Stimulated activated CD4-positive, alpha-beta T cell treated with anti-CD3 and anti-CD28 coated beads, Interleukin-1b, Interleukin-23, amount 100 ng/mL, for 24 hours (primary cell): ENCODE measurements at regions not wholly inside any gene's neighbourhood (a gene's known extent, or its start where the extent isn't known, plus 50 kb on each side); places are given as distances from the start of the nearest gene placed in this dataset.

Source experiments
- DNase-seq, 4 experiments: peaks; one replicate each; pipeline ENCODE4 v3.0.0-alpha.2; 2020; ENCODE audit warnings: low read depth in 4 of 4, low spot score in 1 of 4

GRCh38 chr6:166050559-166050958, 117.1 kb downstream of the TBXT start:
- no peak for DNase-seq

GRCh38 chr6:166046982-166047381, 120.7 kb downstream of the TBXT start:
- no peak for DNase-seq

GRCh38 chr6:166046226-166046625, 121.4 kb downstream of the TBXT start:
- no peak for DNase-seq

GRCh38 chr6:166045860-166046200, 121.8 kb downstream of the TBXT start:
- no peak for DNase-seq

DNA sequence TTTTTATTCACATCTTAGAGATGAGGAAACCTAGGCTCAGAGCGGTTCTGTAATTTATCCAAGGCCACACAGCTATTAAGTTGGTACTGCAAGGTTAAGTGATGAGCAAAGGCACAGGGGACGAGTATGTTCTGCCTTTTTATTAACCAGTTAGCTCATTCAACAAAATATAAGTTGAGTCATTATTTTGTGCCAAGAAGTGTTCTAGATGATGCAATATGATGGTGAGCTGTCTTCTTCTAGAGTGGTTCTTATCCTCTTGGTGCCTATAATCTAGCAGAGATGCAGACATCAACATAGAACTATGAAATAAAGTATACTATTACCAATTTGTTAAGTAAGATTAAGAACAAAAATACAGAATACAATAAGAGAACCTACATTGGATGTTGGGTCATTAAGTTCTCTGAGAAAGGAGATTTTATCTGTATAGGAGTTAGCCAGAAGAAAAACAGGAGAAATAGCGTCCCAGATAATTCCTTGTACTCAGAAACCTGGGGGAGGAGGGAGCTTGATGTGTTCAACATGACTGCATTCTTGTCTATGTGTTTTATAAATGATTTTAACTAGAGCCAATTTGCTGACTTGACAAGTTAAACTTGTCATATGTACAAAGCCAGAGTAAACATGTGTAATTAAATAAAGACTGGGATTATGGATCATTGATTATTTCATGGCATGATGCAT, 122.3 kb downstream of the TBXT start:
- DNase-seq = no peak

DNA sequence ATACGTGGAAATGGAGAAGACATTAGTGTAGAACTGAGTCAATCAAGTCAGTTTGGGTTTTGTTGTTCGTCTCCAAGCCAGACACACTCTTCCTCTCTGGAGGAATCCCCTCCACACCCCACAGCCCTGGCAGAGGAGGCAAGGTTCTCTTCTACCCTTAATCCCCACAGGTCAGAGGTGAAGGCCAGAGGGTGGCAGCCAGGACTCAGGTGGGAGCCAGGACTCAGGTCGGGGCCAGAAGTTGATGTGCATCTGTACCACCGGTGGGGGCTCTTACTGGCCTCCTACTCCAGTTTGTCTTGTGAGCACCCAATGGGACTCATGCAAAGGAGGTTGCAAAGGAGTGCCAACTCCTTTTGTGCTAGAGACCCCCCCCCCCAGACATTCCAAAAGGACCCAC, 126.4 kb downstream of the TBXT start:
- no peak for DNase-seq

- no peak for DNase-seq
Measured at GRCh38 chr6:166040292-166040691, 127.4 kb downstream of the TBXT start.

DNA sequence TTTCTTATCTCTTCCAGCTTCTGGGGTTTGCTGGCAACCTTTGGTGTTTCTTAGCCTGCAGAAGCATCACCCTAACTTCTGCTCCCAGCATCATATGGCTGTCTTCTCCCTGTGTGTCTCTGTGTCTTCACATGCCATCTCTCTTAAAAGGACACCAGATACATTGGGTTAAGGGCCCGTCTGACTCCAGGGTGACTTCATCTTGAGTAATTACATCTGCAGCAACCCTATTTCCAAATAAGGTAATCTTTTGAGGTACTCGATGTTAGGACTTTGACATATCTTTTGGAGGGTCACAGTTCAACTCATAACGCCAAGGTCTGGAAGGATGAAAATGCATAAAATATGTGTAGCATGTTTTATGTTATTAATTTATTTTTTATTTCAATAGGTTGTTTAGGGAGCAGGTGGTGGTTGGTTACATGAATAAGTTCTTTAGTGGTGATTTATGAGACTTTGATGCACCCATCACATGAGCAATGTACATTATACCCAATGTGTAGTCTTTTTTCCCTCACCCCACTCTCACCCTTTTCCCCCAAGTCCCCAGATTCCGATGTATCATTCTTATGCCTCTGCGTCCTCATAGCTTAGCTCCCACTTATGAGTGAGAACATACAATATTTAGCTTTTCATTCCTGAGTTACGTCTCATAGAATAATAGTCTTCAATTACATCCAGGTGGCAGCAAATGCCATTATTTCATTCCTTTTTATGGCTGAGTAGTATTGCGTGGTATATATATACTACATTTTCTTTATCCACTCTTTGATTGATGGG, 131.1 kb downstream of the TBXT start:
- DNase-seq = no peak

DNA sequence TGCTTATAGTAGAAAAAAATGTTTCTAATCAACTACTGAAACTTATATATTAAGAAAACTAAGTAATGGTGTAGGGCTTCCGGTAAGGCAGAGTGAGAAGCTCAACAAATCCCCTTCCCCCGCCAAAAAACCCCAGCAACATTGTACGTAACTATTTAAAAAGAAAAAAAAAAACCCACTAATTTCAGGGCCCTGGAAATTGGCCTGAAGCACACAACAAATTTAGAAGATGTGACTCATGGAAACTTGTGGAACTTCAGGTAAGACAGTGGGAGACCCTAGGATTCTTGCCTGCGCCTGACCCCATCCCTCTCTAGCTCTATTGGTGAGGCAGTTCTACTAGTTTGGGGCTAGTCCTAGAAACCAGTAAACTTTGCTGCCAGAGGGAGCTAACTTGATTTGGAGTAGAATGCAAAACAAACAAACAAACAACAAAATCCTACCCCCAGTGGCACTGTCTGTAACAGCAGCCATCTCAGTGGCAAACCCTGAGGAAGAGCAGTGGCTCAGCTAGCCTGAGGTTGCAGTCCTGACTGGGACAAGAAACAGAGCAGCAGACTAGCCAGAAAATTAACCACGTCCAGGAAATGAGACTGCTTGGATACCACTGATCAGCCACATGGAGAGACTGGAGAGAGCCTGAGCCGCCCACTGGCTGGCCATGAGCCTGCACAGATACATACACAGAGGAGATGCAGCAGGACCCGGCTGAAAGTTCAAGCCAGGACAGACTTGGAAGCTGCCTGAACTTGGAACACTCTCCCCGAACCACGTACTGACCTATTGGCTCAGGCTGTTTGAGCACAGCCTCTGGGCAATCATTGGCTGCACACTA, 135.1 kb downstream of the TBXT start:
- no peak for DNase-seq

GRCh38 chr6:166031275-166031674, 136.4 kb downstream of the TBXT start:
- DNase-seq = no peak

GRCh38 chr6:166029506-166029905, 138.1 kb downstream of the TBXT start:
- DNase-seq = no peak

GRCh38 chr6:166027761-166028160, 139.9 kb downstream of the TBXT start:
- no peak for DNase-seq

DNA sequence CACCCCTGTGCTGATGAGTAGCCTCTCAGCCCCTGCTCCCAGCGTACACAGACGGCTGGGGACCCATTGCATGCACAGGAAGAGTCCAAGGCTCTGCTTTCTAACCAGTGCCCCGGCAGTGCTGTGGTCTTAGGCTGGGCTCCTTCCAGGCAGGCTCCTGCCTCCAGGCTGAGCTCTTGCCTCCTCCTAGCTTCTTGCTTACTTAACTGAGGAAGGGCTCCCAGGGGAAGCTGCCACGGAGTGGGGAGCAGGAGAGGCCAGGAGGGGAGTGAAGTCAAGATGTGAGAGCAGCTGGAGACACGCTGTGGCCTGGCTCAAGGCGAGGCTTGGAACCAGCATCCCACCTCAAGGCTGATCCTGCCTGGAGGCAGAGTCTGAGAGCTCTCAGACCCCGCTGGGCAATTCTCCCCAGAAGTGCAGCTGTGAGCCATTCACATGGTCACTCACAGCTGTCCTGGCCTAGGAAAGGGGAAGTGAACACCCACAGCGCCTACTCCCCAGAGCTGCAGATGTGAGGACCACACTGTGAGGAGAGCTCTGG, 141.0 kb downstream of the TBXT start:
- DNase-seq = no peak

DNA sequence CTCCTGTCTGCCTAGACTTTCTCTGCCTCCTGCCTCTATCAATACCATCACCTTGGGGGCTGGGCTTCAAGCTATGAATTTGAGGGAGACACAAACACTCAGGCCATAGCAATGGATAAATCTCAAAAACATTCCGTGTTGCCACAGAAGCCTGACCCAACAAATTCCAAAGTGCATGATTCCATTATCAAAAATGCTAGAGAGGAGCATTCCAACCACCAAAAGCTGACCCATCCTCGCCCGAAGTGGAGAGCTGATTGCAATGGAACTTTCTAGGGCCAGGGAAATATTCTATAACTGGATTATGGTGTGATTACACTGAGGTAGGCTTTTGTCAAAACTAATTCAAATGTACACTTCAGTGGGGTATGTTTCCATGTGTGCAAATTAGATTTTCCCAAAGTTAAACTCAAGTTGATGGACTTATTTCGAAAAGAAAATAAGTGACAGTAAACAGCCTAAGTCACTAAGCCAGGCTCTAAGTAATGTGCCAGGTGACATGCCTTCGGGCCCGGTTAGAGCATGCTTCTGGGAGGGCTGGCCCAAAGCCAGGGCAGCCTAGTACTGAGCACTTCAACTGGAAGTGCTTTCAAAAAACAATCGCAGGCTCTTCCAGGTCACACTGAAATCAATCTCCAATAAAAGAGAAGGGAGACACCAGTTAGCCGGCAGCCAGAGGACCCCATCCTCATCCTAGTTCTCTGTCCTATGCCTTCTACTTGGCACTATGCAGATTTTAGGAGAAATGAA, 142.3 kb downstream of the TBXT start:
- DNase-seq = no peak

DNA sequence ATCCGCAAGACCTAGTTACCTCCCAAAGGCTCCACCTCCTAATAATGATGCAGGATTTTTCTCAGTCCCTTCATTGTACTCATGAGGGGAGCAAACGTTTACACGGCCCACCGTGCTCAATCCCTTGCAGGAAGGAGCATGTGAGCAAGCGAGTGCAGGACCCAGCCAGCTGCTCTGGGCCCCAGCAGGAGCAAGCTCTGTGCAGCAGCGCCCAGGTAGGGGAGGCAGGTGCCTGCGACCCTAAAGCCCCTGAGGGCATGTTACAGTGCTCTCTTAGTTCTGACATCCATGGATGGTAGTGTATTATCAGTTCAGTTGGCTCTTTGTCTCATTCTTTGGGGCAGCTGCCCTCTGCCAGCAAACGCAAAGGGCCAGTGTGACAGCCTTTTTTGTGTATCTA, 143.4 kb downstream of the TBXT start:
- no peak for DNase-seq

DNA sequence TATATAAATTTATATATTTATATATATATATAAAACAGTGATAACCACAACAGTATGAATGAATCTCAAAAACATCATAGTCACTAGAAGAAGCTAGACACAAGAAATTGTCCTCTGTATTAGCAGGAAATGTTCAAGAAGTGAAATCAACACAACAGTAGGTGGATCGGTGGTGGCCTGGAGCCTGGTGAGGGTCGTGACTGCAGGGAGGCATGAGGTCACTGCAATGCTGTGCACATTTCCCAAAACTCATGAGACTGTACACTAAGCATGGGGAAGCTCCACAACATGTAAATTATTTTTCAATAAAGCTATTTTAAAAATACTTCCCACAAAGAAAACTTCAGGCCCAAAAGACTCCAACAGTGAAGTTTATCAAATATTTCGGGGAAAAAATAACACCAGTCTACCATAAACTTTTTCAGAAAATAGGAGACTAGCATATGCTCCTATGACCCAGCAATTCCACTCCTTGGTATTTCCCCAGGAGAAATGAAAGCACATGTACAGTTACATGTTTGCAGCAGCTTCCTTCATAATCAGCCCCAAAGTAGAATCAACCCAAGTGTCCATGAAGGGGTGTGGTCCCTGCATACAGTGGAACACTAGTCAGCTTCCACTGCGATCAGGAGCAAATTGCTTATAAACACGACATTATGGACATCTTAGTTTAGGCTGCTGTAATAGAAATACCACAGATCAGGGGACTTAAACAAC, 144.2 kb downstream of the TBXT start:
- no peak for DNase-seq

GRCh38 chr6:166021429-166021828, 146.2 kb downstream of the TBXT start:
- DNase-seq = no peak

DNA sequence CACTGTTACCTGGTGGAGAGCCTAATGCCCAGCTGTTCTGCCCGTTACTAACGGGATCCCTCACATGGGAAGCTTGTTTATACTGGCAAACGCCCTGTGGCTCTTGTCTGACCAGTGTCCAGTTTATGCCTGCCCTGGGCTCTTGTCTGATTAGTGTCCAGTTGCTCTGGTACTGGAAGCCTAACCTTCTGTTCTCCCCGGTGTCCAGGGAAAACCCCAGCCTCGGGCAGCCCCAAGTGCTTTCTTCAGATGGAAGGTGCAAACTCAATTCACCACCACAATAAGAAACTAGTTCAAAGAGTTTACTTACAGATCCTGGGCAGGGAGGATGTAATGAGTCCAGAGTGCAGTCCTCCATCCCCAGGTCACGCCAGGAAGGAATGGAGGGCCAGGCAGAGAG, 148.4 kb downstream of the TBXT start:
- DNase-seq = no peak

- DNase-seq = no peak
Measured at GRCh38 chr6:166017032-166017635, 150.5 kb downstream of the TBXT start.

DNA sequence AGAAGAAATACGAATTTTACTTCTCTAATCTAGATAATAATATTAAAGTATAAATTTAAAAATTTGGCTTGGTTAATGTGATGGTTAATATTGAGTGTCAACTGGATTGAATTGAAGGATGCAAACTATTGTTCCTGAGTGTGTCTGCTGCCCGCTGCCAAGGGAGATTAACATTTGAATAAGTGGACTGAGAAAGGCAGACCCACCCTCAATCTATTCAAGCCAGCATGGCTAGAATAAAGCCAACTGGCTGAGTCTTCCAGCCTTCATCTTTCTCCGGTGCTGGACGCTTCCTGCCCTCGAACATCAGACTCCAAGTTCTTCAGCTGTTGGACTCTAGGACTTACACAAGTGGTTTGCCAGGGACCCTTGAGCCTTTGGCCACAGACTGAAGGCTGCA, 152.7 kb downstream of the TBXT start:
- DNase-seq = no peak
